VCaP (cell line): ENCODE measurements at regions not wholly inside any gene's neighbourhood (a gene's known extent, or its start where the extent isn't known, plus 50 kb on each side); places are given as distances from the start of the nearest gene placed in this dataset.

Experiments used
- H3K27ac ChIP-seq: fragments of 450-650 bp; 2 replicates; pipeline ENCODE4 v1.5.1; 2017
- TF ChIP-seq, protein P1 (sequence below): fragments of 450-650 bp; conservative IDR thresholded peaks from 2 replicates; pipeline ENCODE4 v1.5.1; 2017; ENCODE audit warnings: mild to moderate bottlenecking, moderate library complexity

DNA sequence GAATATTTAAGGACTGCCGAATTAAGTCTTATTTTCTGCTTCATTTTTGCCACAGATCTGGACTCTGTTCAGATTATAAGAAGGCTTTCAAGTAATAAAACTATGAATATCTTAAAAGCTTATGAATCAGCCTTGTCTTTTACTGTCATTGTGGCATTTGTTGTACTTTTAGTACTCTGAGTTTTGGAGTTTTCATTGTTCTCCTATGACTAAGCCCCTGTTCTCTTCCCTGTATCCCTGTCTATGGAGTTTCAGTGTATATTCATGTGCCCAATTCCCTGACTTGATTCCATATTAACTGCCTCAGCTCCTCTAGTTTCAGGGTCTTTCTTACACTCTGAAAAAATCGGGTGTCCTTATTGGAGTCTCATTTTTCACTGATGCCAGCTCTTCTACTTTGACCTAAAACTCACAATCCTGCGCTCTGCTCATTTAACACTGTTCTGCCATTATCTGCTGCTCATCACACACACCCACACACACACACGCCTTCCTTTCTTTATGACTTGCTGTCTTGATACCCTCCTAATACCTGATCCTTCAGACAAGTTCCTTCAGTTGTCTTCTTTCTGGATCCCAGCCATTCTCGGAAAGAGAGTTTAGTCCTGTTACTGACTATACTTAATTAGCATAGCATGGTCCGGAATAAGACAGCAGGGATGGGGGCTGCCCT is 511.8 kb downstream of the CPS1 start:
- no peak overlapping the region for H3K27ac ChIP-seq
- TF ChIP-seq, protein P1, sequence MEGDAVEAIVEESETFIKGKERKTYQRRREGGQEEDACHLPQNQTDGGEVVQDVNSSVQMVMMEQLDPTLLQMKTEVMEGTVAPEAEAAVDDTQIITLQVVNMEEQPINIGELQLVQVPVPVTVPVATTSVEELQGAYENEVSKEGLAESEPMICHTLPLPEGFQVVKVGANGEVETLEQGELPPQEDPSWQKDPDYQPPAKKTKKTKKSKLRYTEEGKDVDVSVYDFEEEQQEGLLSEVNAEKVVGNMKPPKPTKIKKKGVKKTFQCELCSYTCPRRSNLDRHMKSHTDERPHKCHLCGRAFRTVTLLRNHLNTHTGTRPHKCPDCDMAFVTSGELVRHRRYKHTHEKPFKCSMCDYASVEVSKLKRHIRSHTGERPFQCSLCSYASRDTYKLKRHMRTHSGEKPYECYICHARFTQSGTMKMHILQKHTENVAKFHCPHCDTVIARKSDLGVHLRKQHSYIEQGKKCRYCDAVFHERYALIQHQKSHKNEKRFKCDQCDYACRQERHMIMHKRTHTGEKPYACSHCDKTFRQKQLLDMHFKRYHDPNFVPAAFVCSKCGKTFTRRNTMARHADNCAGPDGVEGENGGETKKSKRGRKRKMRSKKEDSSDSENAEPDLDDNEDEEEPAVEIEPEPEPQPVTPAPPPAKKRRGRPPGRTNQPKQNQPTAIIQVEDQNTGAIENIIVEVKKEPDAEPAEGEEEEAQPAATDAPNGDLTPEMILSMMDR = no peak

DNA sequence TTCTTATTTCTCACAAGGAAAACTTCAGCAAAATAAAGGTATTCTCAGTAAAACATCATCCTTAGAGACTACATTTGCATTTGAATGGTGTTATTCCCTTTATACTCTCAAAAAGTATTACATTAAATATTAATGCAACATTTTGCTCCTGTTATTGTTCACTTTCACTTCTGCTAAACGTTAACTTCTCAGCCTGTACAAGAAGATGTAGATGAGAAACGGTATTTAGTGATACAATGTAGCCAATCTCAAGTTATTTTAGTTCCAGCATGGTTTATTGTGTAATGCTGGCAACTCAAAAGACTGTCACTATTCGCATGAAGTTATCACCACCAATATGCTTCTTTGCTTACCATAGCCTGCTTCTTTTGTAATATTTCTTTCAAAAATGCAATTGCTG is 514.1 kb downstream of the CPS1 start:
- no peak overlapping the region for H3K27ac ChIP-seq
- TF ChIP-seq, protein P1 = no peak

DNA sequence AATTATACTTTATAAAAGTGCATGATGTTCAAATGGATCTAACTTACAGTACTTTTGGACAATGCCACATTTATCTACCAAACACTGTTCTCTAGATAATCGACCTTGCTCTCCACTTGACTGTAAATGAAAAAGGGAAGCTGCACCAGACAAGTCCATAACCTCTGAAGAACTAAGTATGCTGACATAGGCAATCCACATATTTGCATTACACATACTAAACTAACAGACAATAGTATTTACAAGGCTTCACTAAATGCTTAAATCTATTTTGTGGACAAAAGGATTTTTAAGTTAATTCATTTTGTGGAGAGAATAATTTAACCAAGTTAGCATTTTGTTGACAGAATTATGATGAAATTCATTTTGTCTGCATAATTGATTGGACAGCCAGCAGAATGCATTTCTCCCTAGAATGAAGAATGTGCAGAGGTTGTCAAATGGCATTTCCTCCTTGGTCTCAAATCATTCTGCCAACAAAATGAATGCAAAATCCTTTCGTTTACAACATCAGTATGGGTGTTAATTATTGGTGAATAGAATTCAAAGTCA is 520.9 kb downstream of the CPS1 start:
- H3K27ac ChIP-seq = no peak overlapping the region
- TF ChIP-seq, protein P1 = no peak

DNA sequence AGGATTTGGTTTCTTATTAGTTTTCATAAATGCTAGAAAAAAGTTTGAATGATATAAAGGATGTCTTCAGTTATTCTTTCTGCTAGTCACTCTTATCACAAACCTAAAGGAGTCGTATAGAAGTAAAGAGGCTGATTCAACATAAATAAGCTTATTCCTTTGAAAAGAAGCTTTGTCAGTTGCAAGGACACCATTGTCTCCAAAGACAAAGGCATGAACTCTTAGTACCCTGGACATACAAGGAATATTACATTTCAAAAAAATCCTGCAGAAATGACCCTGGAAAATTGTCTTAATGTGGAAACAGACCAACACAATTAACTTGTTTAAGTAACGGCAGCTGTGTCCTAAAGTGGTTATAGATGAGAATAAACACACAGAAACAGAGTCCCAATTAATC is 528.0 kb downstream of the CPS1 start:
- no peak overlapping the region for H3K27ac ChIP-seq
- TF ChIP-seq, protein P1 = no peak

DNA sequence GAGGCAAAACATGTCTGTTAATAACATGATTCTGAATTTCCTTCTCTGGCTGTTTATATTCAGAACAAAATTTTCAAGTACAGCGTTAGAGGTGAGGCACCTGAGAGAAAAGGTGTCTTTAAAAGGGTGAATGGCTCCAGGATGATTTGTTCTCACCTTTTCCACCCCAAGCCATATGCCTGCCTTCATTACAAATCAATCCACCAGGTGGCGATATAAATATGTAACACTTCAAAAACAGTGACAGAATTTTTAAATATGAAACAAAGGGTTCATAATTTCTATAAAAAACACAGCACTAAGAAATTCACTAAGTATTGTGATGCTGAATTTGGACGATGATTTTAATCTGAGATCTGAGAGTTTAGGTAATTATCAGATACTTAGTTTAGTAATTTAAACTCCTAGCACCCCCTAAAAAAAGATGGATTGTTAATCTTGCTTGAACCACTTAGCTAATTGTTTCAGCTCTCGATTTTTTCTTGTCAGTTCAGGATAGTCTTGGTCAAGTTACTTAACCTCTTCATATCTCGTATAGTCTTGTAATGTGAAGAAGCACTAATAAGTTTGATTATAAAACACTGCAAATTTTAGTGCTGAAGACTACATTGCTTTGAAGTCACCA is 528.8 kb downstream of the CPS1 start:
- H3K27ac ChIP-seq = no peak overlapping the region
- TF ChIP-seq, protein P1 = peak; percentile 79

DNA sequence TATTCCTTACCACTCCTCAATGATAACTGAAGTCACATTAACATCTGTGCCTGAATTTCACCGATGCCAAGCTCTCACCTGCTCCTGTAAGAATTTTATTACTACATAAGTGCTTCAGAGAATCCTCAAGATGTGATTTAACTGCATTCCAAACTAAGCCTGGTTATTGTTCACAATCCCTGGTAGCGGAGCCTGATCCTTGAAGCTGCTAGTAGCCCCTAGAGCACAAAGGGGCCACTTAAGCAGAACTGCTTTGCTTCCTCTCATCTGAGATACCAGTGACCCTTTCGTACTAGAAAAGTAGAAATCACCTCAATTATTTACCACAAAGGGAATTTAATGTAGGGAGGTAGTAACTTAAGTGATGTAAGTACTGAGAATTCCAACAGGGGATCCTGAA is 529.6 kb downstream of the CPS1 start:
- TF ChIP-seq, protein P1 = no peak
- H3K27ac ChIP-seq = no peak overlapping the region

DNA sequence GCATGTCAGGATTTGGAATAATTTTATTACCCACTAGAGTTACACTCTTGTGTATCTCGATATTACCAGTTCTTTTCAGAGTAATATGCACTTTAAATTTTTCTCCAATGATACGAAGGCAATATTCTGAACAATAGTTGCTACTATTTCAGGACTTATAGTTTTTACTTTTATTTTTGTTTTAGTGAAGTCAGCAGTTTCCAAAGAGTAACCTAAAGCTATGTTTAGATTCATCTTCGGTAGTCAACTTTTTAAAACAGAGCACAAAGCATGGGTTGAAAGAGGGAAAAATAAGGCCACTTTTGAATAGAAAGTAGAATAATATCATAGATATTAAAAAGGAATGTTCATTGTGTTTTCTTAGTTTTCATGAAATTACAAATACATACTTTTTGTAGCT is 532.7 kb downstream of the CPS1 start:
- TF ChIP-seq, protein P1 = no peak
- no peak overlapping the region for H3K27ac ChIP-seq
